Stomach (tissue), 4 donors: ENCODE measurements at regions not wholly inside any gene's neighbourhood (a gene's known extent, or its start where the extent isn't known, plus 50 kb on each side); places are given as distances from the start of the nearest gene placed in this dataset.

Experiments used
- POLR2A ChIP-seq, 4 donors: fragments of 450-650 bp; IDR thresholded peaks; one replicate each; pipeline ENCODE4 v1.6.1; 2016; ENCODE audit warnings: antibody characterized with exemption in 4 of 4, control low read depth in 2 of 4, mild to moderate bottlenecking in 1 of 4, moderate library complexity in 1 of 4
- POLR2AphosphoS5 ChIP-seq, 3 donors: sonication (generic); formaldehyde crosslinking; IDR thresholded peaks; one replicate each; pipeline ENCODE4 v1.6.1; 2016; ENCODE audit warnings: antibody characterized with exemption in 3 of 3
- TF ChIP-seq, protein P1 (sequence below), 7 experiments: fragments of 450-650 bp in 4 of 7; fragments of 200-600 bp in 3 of 7; sonication (generic) in 3 of 7; IDR thresholded peaks; one replicate each; pipeline ENCODE4 v1.5.1; 2016 to 2019; ENCODE audit warnings: antibody characterized with exemption in 7 of 7, control low read depth in 2 of 7, mild to moderate bottlenecking in 1 of 7

DNA sequence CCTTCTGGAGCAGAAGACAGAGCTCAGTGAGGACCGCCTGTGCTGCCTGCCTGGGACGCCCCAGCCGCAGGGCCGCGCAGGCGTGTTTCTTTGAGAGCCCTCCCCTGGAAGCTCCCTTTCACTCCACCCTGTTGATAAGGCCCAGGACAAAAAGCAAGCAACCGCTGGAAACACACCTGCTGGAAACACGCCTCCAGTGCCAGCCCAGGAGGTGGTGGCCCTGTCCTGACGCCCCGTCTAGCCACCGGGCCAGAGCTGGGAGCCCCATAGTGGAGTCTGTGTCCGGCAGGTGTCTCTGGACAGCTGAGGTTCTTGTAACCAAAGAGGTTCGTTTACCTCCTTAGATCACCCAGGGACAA is 173.8 kb downstream of the KATNAL1 start:
- no peak for TF ChIP-seq POLR2A (IDR thresholded peaks at IDR 0.05)
- TF ChIP-seq POLR2AphosphoS5 (IDR thresholded peaks at IDR 0.05) = peak in 1 of 3 donors; percentile 60
- TF ChIP-seq, protein P1, sequence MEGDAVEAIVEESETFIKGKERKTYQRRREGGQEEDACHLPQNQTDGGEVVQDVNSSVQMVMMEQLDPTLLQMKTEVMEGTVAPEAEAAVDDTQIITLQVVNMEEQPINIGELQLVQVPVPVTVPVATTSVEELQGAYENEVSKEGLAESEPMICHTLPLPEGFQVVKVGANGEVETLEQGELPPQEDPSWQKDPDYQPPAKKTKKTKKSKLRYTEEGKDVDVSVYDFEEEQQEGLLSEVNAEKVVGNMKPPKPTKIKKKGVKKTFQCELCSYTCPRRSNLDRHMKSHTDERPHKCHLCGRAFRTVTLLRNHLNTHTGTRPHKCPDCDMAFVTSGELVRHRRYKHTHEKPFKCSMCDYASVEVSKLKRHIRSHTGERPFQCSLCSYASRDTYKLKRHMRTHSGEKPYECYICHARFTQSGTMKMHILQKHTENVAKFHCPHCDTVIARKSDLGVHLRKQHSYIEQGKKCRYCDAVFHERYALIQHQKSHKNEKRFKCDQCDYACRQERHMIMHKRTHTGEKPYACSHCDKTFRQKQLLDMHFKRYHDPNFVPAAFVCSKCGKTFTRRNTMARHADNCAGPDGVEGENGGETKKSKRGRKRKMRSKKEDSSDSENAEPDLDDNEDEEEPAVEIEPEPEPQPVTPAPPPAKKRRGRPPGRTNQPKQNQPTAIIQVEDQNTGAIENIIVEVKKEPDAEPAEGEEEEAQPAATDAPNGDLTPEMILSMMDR (IDR thresholded peaks at IDR 0.05) = no peak
